Osteoblast (primary cell): ENCODE measurements at regions not wholly inside any gene's neighbourhood (a gene's known extent, or its start where the extent isn't known, plus 50 kb on each side); places are given as distances from the start of the nearest gene placed in this dataset.
A peak's percentile ranks its signal among the peaks of the same experiment; 100 is the strongest.

Experiments used
- DNase-seq: peaks from one replicate; pipeline ENCODE4 v3.0.0; 2011; ENCODE audit warnings: low spot score, mixed read lengths; ENCODE audit not compliant: insufficient read length; ENCODE audit errors: missing footprints
- H2AFZ ChIP-seq: 2 replicates; pipeline ENCODE4 v1.6.0; 2011; ENCODE audit warnings: mild to moderate bottlenecking, low read length
- H3K27ac ChIP-seq: 2 replicates; pipeline ENCODE4 v1.5.1; 2011; ENCODE audit warnings: mild to moderate bottlenecking, low read depth, low read length, moderate library complexity
- H3K27me3 ChIP-seq: 2 replicates; pipeline ENCODE4 v1.6.0; 2012; ENCODE audit warnings: mild to moderate bottlenecking, control low read depth, inconsistent platforms, low read length, moderate library complexity; ENCODE audit not compliant: insufficient read depth
- H3K36me3 ChIP-seq: 2 replicates; pipeline ENCODE4 v1.5.1; 2011; ENCODE audit warnings: mild to moderate bottlenecking, low read length, control low read depth, moderate library complexity; ENCODE audit not compliant: insufficient read depth
- H3K4me1 ChIP-seq: 2 replicates; pipeline ENCODE4 v1.5.1; 2011; ENCODE audit warnings: mild to moderate bottlenecking, low read length, control low read depth, moderate library complexity; ENCODE audit not compliant: insufficient read depth
- H3K4me2 ChIP-seq: 2 replicates; pipeline ENCODE4 v1.6.0; 2011; ENCODE audit warnings: mild to moderate bottlenecking, low read length; ENCODE audit not compliant: insufficient read depth
- H3K4me3 ChIP-seq: fragments of 200-600 bp; sonication (generic); 3 replicates; pipeline ENCODE4 v1.5.1; 2012; ENCODE audit warnings: mild to moderate bottlenecking, low read length, inconsistent platforms; ENCODE audit not compliant: insufficient read depth
- H3K79me2 ChIP-seq: 2 replicates; pipeline ENCODE4 v1.6.0; 2012; ENCODE audit warnings: mild to moderate bottlenecking, low read length, control low read depth, inconsistent platforms; ENCODE audit not compliant: insufficient read depth
- H3K9me3 ChIP-seq: 2 replicates; pipeline ENCODE4 v1.5.1; 2011; ENCODE audit warnings: low read depth, low read length, control low read depth
- H4K20me1 ChIP-seq: 2 replicates; pipeline ENCODE4 v1.6.0; 2012; ENCODE audit warnings: mild to moderate bottlenecking, low read length, control low read depth; ENCODE audit not compliant: insufficient read depth
- TF ChIP-seq, protein P1 (sequence below): IDR thresholded peaks from 2 replicates; pipeline ENCODE4 v1.5.1; 2011; ENCODE audit warnings: mild to moderate bottlenecking, low read depth, low read length, moderate library complexity; ENCODE audit errors: extremely low read depth

GRCh38 chrX:13518126-13518525 lies 51.3 kb upstream of the EGFL6 start:
- no peak for DNase-seq

DNA sequence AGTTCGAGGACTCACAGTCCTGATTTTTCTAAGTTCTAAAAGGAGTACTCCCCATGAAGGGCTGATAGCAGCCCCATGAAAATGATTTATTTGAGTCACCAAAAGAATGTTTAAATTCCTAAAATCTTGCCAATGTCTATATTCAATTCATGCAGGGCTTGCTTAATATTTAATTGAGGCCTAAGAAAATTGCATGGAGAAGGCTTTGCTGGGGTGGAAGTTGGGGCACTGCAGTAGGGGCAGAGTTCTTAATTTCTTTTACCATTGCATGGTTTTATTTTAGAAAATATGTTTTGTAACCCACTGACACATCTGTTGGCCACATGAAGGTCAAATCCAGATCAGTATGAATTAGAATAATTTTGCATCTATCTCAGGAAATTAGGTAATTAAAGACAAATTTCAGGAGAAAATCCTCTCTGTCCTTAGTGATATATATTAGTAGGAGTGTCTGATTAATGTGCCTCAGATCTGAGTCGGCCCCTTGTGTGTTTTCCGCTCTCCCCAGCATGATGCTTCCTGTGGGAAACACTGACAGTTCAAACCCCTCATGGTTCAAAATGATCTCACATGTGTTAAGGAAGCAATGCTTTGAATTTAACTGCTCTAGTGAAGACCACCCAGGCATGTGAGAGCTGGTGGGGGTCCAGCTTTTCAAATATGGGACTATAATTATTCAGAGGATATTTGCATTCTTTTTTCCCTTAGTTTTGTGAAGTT lies 54.0 kb upstream of the EGFL6 start:
- DNase-seq = no peak

More at GRCh38 chrX:13518126-13518525, 51.3 kb upstream of the EGFL6 start:
- no peaks in the 10 kb centered on the region for H4K20me1 ChIP-seq
- H3K36me3 ChIP-seq = no peaks in the 10 kb centered on the region
- no peak overlapping the region for H3K27ac ChIP-seq
- no peak overlapping the region for H3K4me2 ChIP-seq
- H2AFZ ChIP-seq = no peak overlapping the region
- no peak overlapping the region for H3K4me3 ChIP-seq
- TF ChIP-seq, protein P1, sequence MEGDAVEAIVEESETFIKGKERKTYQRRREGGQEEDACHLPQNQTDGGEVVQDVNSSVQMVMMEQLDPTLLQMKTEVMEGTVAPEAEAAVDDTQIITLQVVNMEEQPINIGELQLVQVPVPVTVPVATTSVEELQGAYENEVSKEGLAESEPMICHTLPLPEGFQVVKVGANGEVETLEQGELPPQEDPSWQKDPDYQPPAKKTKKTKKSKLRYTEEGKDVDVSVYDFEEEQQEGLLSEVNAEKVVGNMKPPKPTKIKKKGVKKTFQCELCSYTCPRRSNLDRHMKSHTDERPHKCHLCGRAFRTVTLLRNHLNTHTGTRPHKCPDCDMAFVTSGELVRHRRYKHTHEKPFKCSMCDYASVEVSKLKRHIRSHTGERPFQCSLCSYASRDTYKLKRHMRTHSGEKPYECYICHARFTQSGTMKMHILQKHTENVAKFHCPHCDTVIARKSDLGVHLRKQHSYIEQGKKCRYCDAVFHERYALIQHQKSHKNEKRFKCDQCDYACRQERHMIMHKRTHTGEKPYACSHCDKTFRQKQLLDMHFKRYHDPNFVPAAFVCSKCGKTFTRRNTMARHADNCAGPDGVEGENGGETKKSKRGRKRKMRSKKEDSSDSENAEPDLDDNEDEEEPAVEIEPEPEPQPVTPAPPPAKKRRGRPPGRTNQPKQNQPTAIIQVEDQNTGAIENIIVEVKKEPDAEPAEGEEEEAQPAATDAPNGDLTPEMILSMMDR = no peak
- H3K9me3 ChIP-seq = no peaks in the 10 kb centered on the region
- H3K79me2 ChIP-seq = no peaks in the 10 kb centered on the region
- no peaks in the 10 kb centered on the region for H3K4me1 ChIP-seq
- peaks cover 3% of the 10 kb centered on the region for H3K27me3 ChIP-seq

GRCh38 chrX:13511944-13512330 lies 57.5 kb upstream of the EGFL6 start:
- H3K4me2 ChIP-seq = no peak overlapping the region
- no peak for DNase-seq
- no peak overlapping the region for H3K4me3 ChIP-seq
- H3K79me2 ChIP-seq = no peaks in the 10 kb centered on the region
- H4K20me1 ChIP-seq = no peaks in the 10 kb centered on the region
- H2AFZ ChIP-seq = no peak overlapping the region
- H3K27ac ChIP-seq = no peak overlapping the region
- H3K27me3 ChIP-seq = peaks cover 5% of the 10 kb centered on the region
- TF ChIP-seq, protein P1 = no peak
- no peaks in the 10 kb centered on the region for H3K36me3 ChIP-seq
- no peaks in the 10 kb centered on the region for H3K4me1 ChIP-seq
- no peaks in the 10 kb centered on the region for H3K9me3 ChIP-seq

More for the DNA sequence above, 54.0 kb upstream of the EGFL6 start:
- Histone ChIP-seq H3K36me3 (no peaks in the 10 kb centered on the region), H3K4me3 (no peak overlapping the region), H3K79me2 (no peaks in the 10 kb centered on the region), H3K4me2 (no peak overlapping the region), H3K27me3 (peaks cover 3% of the 10 kb centered on the region), H4K20me1 (no peaks in the 10 kb centered on the region), H3K27ac (no peak overlapping the region), H3K4me1 (no peaks in the 10 kb centered on the region), H2AFZ (no peak overlapping the region), H3K9me3 (no peaks in the 10 kb centered on the region)
- TF ChIP-seq, protein P1 = no peak

DNA sequence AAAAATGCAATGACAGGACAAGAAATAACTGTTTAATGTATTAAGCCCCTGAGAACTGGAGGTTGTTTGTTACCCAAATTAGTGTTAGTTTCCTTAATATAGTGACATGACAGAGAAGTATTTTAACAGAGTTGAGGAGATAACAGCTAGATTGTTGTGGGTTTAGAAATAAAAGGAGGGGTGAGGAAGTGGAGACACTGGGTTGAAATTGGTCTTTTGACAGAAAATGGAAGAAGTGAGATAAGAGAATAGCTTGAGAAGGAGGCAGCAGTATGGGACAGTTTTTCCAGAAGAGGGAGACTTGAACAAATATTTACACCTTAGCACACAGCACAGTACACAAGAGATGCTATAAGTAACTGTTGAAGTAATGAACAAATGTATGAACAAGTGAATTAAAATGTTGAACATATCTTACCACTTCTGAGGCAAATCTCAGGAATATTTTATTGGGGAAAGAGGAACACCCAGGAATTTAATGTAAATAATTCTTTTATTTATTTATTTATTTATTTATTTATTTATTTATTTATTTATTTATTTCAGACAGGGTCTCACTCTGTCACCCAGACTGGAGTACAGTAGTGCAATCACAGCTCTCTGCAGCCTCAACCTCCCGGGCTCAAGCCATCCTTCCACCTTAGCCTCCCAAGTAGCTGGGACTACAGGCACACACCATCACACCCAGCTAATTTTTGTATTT lies 58.0 kb upstream of the EGFL6 start:
- H3K79me2 ChIP-seq = no peaks in the 10 kb centered on the region
- H3K36me3 ChIP-seq = no peaks in the 10 kb centered on the region
- no peak overlapping the region for H2AFZ ChIP-seq
- H3K4me3 ChIP-seq = no peak overlapping the region
- TF ChIP-seq, protein P1 = no peak
- no peaks in the 10 kb centered on the region for H3K4me1 ChIP-seq
- H3K27me3 ChIP-seq = peaks cover 5% of the 10 kb centered on the region
- no peaks in the 10 kb centered on the region for H4K20me1 ChIP-seq
- H3K9me3 ChIP-seq = no peaks in the 10 kb centered on the region
- DNase-seq = peak; percentile 15
- no peak overlapping the region for H3K4me2 ChIP-seq
- H3K27ac ChIP-seq = no peak overlapping the region
